Activated CD4-positive, alpha-beta T cell treated with anti-CD3 and anti-CD28 coated beads, Interleukin-2, amount 50 U/mL, for 4 hours (primary cell): ENCODE measurements at regions not wholly inside any gene's neighbourhood (a gene's known extent, or its start where the extent isn't known, plus 50 kb on each side); places are given as distances from the start of the nearest gene placed in this dataset.

Experiments used
- DNase-seq, 2 experiments: peaks; one replicate each; pipeline ENCODE4 v3.0.0-alpha.2; 2020

GRCh38 chr4:128384091-128384520, 96.5 kb upstream of the PGRMC2 start:
- no peak for DNase-seq

DNA sequence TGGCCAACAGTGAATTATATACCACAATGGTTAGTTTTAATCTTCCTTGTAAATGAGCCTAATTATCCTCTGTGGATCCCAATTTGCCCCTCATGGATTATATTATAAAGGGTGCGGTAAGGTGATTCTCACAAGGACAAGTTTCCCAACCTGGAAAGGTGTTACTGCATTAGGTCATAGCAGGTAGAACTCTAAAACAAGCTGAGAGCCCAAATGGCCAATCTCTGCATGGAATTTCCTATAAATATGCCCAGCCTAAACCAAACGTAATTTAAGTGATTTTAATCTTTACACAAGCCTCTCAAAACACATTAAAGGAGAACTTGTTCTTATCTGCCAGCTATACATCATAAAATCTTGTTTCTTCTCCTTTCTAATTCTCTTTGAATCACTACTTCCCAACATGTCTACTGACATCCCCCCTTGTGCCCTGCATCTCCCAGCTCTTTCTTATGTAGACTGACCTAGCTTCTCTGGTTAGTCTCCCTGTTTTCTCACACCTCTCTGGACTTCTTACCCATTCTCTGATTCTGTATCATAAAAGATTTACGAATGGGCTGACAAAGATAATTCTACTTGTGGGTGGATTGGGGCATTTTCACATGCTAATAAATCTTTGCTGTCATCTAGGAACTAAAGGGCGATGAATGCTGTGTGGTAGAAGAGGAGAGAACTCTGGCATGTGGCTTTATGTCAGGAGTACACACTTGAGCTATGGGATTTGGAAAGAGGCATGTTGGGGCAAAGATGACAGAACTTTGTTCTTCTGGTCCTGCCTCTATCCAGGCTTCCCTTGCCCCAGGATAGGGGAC, 94.3 kb upstream of the PGRMC2 start:
- no peak for DNase-seq

- no peak for DNase-seq
Measured at GRCh38 chr4:128380306-128380705, 92.7 kb upstream of the PGRMC2 start.

DNA sequence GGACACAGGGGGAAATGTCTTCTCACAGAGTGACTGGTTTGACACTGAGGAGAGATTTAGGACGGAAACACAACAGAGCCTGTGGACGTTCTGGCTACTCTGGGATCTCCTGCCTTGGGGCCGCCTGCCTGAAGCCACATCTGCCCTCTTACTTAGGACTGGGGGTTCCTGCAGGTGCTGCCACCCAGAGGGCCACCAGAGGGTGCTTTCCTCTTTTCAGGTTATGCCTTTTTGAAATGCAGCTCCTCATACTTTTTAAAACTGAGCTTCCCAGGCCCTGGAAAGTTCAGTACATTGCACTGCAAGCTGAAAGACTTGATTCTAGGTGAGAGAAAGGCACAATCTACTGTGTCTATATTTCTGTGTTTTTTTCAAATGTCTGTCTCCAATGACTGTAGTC, 92.2 kb upstream of the PGRMC2 start:
- no peak for DNase-seq

DNA sequence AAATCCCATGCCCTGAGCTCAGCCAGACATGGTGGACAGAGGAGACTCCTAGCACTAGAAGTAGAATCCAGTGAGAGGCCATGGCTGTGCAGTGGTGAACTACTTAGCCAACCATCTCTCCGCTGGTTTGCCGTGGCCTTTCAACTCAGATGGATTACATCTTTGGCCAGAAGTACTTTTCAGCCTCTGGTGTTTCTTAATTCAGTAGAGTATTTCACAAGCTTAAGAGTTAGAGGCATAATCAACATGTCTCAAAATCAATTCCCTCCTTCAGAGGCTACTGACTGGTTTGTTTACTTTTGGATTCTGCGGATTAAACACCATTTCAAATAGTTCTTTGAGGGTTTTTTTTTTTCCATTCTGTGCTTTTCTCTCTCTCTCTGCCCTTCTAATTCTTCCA, 91.1 kb upstream of the PGRMC2 start:
- no peak for DNase-seq

DNA sequence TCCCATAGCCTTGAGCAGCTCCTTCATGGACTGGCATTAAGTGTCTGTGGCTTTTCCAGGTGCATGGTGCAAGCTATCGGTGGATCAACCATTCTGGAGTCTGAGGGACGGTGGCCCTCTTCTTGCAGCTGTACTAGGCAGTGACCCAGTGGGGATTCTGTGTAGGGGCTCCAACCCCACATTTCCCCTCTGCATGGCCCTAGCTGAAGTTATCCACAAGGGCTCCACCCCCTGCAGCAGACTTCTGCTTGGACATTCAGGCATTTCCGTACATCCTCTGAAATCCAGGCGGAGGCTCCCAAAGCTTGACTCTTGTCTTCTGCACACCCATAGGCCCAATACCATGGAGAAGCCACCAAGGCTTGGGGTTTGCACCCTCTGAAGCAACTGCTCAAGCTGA, 89.3 kb upstream of the PGRMC2 start:
- DNase-seq, result no peak

DNA sequence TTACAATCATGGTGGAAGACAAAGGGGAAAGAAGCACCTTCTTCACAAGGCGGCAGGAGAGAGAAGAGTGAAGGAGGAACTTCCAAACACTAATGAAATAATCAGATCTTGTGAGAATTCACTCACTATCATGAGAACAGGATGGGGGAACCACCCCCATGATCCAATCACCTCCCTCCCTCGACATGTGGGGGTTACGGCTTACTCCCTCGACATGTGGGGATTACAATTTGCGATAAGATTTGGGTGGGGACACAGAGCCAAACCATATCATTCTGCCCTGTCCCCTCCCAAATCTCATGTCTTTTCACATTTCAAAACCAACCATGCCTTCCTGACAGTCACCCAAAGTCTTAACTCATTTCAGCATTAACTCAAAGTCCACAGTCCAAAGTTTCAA, 88.7 kb upstream of the PGRMC2 start:
- DNase-seq, result no peak

GRCh38 chr4:128373628-128374027, 86.0 kb upstream of the PGRMC2 start:
- no peak for DNase-seq

GRCh38 chr4:128371876-128372275, 84.3 kb upstream of the PGRMC2 start:
- no peak for DNase-seq

GRCh38 chr4:128371001-128371777, 83.6 kb upstream of the PGRMC2 start:
- no peak for DNase-seq

- DNase-seq, result no peak
Measured at GRCh38 chr4:128366212-128366611, 78.6 kb upstream of the PGRMC2 start.

DNA sequence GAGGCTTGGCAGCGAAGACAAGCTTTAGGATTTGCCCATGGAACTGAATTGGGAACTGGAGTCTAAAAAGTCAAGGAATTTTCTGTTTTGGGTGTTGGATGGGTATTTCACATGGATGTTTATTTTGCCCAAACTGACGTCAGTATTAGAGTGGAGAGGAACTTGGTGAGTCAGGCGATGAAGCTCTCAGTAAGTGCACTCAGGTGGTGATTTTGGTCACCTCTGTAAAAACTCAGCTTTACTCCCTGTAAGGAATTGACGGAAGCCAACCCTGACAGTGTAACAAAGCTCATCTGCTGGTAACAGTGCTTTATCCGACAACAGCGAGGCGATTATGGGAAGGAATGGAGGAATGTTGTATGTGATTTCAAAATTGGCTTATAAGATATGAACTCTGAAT, 77.0 kb upstream of the PGRMC2 start:
- no peak for DNase-seq

- DNase-seq, result no peak
Measured at GRCh38 chr4:128363966-128364365, 76.4 kb upstream of the PGRMC2 start.

- no peak for DNase-seq
Measured at GRCh38 chr4:128362760-128363159, 75.1 kb upstream of the PGRMC2 start.

- DNase-seq, result no peak
Measured at GRCh38 chr4:128359422-128359821, 71.8 kb upstream of the PGRMC2 start.

DNA sequence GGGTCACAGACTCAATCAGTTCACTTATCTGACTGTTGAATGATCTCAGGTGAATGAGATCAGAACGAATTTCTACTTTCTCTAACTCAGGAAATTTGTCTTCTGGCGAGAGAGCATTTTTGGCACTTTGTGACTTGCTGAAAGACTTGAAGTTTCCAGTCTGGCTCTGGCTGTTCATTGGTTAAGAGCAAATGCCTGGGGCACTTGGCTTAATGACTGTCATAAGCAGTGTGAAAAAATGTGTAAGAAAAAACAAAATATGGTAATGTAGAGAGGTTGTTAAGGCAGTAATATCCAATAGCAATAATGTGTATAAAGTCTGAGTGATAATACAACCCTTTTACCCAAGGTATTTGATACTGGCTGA, 71.3 kb upstream of the PGRMC2 start:
- DNase-seq, result no peak

DNA sequence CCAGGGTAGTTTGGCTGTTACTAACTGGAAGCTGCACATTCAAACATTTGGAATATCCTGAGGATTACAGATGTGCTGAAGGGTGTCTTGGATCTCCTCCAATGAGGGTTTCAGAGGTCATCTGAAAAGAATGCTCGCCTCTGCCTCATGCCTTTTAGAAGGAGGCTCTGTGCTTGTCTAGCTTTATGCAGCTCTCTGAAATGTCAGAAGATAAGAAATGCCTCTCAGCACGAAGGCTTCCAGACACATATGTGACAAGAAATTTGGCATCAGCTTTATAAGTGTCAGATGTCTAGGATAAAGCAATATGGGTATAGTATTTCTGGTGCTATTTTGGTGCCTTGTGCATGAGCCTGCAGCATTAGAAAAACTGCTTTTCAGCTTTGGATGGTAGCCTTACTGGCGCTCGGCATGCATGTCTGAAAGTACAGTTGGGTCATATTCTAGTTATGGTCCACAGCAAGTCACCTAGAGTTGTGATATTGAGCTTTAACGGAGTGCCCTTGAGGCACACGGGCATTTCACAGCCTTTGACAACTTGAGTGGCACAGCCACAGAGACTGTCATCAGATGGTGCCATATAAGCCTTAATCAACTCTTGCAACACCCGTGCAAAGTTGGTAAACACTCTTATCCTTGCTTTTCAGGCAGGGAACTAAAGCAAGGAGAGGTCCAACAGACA, 70.8 kb upstream of the PGRMC2 start:
- no peak for DNase-seq

DNA sequence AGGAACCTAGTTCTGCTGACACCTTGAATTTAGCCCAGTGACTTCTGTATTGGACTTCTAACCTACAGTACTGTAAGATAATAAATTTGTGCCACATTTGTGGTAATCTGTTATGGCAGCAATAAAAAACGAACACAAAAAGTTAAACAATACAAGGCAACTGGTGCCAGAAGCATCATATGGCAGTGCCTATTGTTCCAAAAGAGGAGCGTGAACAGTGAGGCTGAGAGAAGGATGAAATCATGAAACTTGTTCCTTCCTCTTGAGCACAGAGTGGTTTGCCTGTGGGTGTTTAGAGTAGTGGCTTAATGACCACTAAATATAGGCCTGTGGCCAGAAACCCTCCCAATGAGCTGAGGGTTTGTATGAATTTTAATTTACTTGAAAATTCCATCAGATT, 69.7 kb upstream of the PGRMC2 start:
- DNase-seq, result no peak

- DNase-seq, result no peak
Measured at GRCh38 chr4:128355305-128355704, 67.7 kb upstream of the PGRMC2 start.

- DNase-seq, result no peak
Measured at GRCh38 chr4:128354205-128354821, 66.7 kb upstream of the PGRMC2 start.

GRCh38 chr4:128353791-128354190, 66.2 kb upstream of the PGRMC2 start:
- no peak for DNase-seq

DNA sequence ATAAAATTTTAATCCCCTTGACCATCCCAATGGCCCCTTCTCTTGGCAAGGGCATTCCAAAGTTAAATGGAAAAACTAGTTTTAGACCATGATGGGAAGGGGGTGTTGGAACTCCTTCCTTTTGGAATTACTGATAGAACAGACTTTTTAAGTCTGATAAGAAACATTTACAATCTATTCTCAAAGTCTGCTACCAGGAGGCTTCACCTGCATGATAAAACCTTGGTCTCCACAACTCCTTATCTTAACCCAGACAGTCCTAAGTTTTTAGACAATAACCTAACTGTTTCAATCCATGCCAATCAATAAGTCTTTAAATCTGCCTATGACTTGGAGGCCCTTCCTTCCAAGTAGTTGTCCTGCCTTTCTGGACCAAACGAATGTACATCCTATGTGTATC, 63.9 kb upstream of the PGRMC2 start:
- no peak for DNase-seq

- DNase-seq, result no peak
Measured at GRCh38 chr4:128350449-128351045, 62.9 kb upstream of the PGRMC2 start.
